H1 (cell line): ENCODE measurements at regions not wholly inside any gene's neighbourhood (a gene's known extent, or its start where the extent isn't known, plus 50 kb on each side); places are given as distances from the start of the nearest gene placed in this dataset.

Source experiments
- CTCF ChIP-seq, 3 experiments: IDR thresholded peaks; 1 replicate in 2 of 3; 2 replicates in 1 of 3; pipeline versions ENCODE4 v1.5.1 to v1.6.1; 2011; ENCODE audit warnings: low read length in 3 of 3, mild to moderate bottlenecking in 3 of 3, inconsistent platforms in 2 of 3, low read depth in 1 of 3, moderate library complexity in 1 of 3; ENCODE audit not compliant: insufficient read depth in 1 of 3; ENCODE audit errors: control extremely low read depth in 1 of 3
- EGR1 ChIP-seq: IDR thresholded peaks from 2 replicates; pipeline ENCODE4 v1.6.1; 2011; ENCODE audit warnings: low read depth, low read length, borderline replicate concordance
- POLR2A ChIP-seq, 2 experiments: IDR thresholded peaks; 1 replicate in 1 of 2; 2 replicates in 1 of 2; pipeline ENCODE4 v1.6.1; 2011; ENCODE audit warnings: low read depth in 2 of 2, low read length in 2 of 2, mild to moderate bottlenecking in 2 of 2; ENCODE audit errors: control extremely low read depth in 1 of 2
- SIN3A ChIP-seq, 2 experiments: IDR thresholded peaks in 1 of 2; conservative IDR thresholded peaks in 1 of 2; 2 replicates each; pipeline ENCODE4 v1.6.1; 2011 to 2012; ENCODE audit warnings: low read length in 2 of 2, improper control_type of control experiment in 1 of 2, low read depth in 1 of 2, mild to moderate bottlenecking in 1 of 2
- TAF1 ChIP-seq: IDR thresholded peaks from 2 replicates; pipeline ENCODE4 v1.6.1; 2011; ENCODE audit warnings: mild to moderate bottlenecking, low read depth, low read length
- TEAD4 ChIP-seq: IDR thresholded peaks from 2 replicates; pipeline ENCODE4 v1.6.1; 2012; ENCODE audit warnings: low read depth, low read length, inconsistent platforms, mixed read lengths
- ZNF274 ChIP-seq: IDR thresholded peaks from 2 replicates; pipeline ENCODE4 v1.7.0; 2012; ENCODE audit warnings: low read length, borderline replicate concordance; ENCODE audit errors: extremely low read depth

GRCh38 chr2:184129073-184129472 is 469.3 kb upstream of the ZNF804A start:
- TF ChIP-seq POLR2A (IDR thresholded peaks at IDR 0.05; ENCODE audit: control extremely low read depth in 1 of 2, low read depth in 2 of 2, low read length in 2 of 2), result no peak
- no peak for TF ChIP-seq EGR1
- TF ChIP-seq CTCF (IDR thresholded peaks at IDR 0.05; ENCODE audit: control extremely low read depth in 1 of 3, insufficient read depth in 1 of 3, low read depth in 1 of 3, low read length in 3 of 3), result no peak
- no peak for TF ChIP-seq ZNF274
- no peak for TF ChIP-seq TEAD4
- no peak for TF ChIP-seq SIN3A (conservative IDR thresholded peaks at IDR 0.05 in 1 of 2, IDR thresholded peaks at IDR 0.05 in 1 of 2; ENCODE audit: low read depth in 1 of 2, low read length in 2 of 2)
- TF ChIP-seq TAF1, result no peak
